Testis (tissue), 2 donors: ENCODE measurements at regions not wholly inside any gene's neighbourhood (a gene's known extent, or its start where the extent isn't known, plus 50 kb on each side); places are given as distances from the start of the nearest gene placed in this dataset.

Source experiments
- CTCF ChIP-seq, 3 experiments: fragments of 450-650 bp in 2 of 3; fragments of 200-600 bp in 1 of 3; sonication (generic) in 1 of 3; IDR thresholded peaks; one replicate each; pipeline ENCODE4 v1.5.1; 2016 to 2019; ENCODE audit warnings: antibody characterized with exemption in 3 of 3, mild to moderate bottlenecking in 2 of 3, moderate library complexity in 1 of 3
- POLR2A ChIP-seq: fragments of 450-650 bp; IDR thresholded peaks from one replicate; pipeline ENCODE4 v1.6.1; 2017; ENCODE audit warnings: antibody characterized with exemption, mild to moderate bottlenecking, moderate library complexity

- TF ChIP-seq CTCF (IDR thresholded peaks at IDR 0.05): no peak
- no peak for TF ChIP-seq POLR2A
These were observed 322.1 kb upstream of the NOCT start for GRCh38 chr4:138693526-138693925.
